ENCODE measurements at regions not wholly inside any gene's neighbourhood (a gene's known extent, or its start where the extent isn't known, plus 50 kb on each side); places are given as distances from the start of the nearest gene placed in this dataset.

DNA sequence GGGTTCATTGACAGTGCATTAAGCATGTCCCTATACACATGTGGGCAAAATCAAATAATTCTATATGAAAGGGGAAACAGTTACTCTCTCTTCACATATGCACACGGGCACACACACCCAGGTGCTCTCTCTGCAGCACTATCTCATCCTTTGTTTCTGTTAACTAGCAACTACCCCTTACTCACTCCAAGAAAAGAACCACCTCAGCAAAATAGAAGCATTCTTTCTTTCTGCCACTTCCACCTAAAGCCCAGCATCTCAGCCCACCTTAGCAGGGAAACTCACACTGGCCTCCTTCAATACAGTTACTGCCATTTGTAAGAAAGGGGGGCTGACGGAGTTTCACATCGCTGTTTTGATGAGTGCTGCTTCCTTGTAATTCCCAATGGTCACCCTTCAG is 216.3 kb upstream of the ID2 start:
- TF ChIP-seq, protein P1, sequence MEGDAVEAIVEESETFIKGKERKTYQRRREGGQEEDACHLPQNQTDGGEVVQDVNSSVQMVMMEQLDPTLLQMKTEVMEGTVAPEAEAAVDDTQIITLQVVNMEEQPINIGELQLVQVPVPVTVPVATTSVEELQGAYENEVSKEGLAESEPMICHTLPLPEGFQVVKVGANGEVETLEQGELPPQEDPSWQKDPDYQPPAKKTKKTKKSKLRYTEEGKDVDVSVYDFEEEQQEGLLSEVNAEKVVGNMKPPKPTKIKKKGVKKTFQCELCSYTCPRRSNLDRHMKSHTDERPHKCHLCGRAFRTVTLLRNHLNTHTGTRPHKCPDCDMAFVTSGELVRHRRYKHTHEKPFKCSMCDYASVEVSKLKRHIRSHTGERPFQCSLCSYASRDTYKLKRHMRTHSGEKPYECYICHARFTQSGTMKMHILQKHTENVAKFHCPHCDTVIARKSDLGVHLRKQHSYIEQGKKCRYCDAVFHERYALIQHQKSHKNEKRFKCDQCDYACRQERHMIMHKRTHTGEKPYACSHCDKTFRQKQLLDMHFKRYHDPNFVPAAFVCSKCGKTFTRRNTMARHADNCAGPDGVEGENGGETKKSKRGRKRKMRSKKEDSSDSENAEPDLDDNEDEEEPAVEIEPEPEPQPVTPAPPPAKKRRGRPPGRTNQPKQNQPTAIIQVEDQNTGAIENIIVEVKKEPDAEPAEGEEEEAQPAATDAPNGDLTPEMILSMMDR (IDR thresholded peaks at IDR 0.05 in 4 of 5, conservative IDR thresholded peaks at IDR 0.05 in 1 of 5): no peak
- no peak for TF ChIP-seq POLR2A (IDR thresholded peaks at IDR 0.05)
